GM18517 (cell line): ENCODE measurements at regions not wholly inside any gene's neighbourhood (a gene's known extent, or its start where the extent isn't known, plus 50 kb on each side); places are given as distances from the start of the nearest gene placed in this dataset.
"Not testable (repeated sequence)": the region's sequence is repeated elsewhere in the genome, so short reads cannot be mapped to it uniquely, and the experiment has no call there.

Experiments used
- ATAC-seq: cut with Tn5 transposase; IDR thresholded peaks from one replicate; pipeline ENCODE4 v1.9.1; 2021; ENCODE audit warnings: mild to moderate bottlenecking, moderate library complexity; ENCODE audit not compliant: unreplicated experiment

- no peak for ATAC-seq
Measured at GRCh38 chr17:70320673-70321345, 151.5 kb downstream of the KCNJ2 start.

- no peak for ATAC-seq
Measured at GRCh38 chr17:70321352-70321751, 152.0 kb downstream of the KCNJ2 start.

- no peak for ATAC-seq
Measured at GRCh38 chr17:70323269-70323668, 153.9 kb downstream of the KCNJ2 start.

- ATAC-seq = no peak
Measured at GRCh38 chr17:70324031-70324430, 154.7 kb downstream of the KCNJ2 start.

- no peak for ATAC-seq
Measured at GRCh38 chr17:70327279-70327678, 157.9 kb downstream of the KCNJ2 start.

- ATAC-seq = no peak
Measured at GRCh38 chr17:70327723-70328122, 158.4 kb downstream of the KCNJ2 start.

- no peak for ATAC-seq
Measured at GRCh38 chr17:70329721-70330120, 160.4 kb downstream of the KCNJ2 start.

GRCh38 chr17:70331066-70331465, 161.7 kb downstream of the KCNJ2 start:
- not testable (repeated sequence) for ATAC-seq

GRCh38 chr17:70332356-70333210, 163.3 kb downstream of the KCNJ2 start:
- ATAC-seq = no peak

- ATAC-seq = no peak
Measured at GRCh38 chr17:70336411-70336810, 167.1 kb downstream of the KCNJ2 start.

GRCh38 chr17:70338946-70339354, 169.6 kb downstream of the KCNJ2 start:
- no peak for ATAC-seq

- no peak for ATAC-seq
Measured at GRCh38 chr17:70343114-70343513, 173.8 kb downstream of the KCNJ2 start.

GRCh38 chr17:70344386-70345060, 175.2 kb downstream of the KCNJ2 start:
- no peak for ATAC-seq

- no peak for ATAC-seq
Measured at GRCh38 chr17:70345061-70345460, 175.7 kb downstream of the KCNJ2 start.

- no peak for ATAC-seq
Measured at GRCh38 chr17:70352834-70353233, 183.5 kb downstream of the KCNJ2 start.

- ATAC-seq = no peak
Measured at GRCh38 chr17:70353408-70354092, 184.2 kb downstream of the KCNJ2 start.

GRCh38 chr17:70355185-70355584, 185.9 kb downstream of the KCNJ2 start:
- ATAC-seq = no peak

GRCh38 chr17:70357190-70357589, 187.9 kb downstream of the KCNJ2 start:
- ATAC-seq = no peak

- ATAC-seq = peak; percentile 86
Measured at GRCh38 chr17:70365091-70365583, 195.8 kb downstream of the KCNJ2 start.

GRCh38 chr17:70366386-70366785, 197.1 kb downstream of the KCNJ2 start:
- no peak for ATAC-seq

- no peak for ATAC-seq
Measured at GRCh38 chr17:70368011-70368410, 198.7 kb downstream of the KCNJ2 start.
